GM20000 (cell line): ENCODE measurements at regions not wholly inside any gene's neighbourhood (a gene's known extent, or its start where the extent isn't known, plus 50 kb on each side); places are given as distances from the start of the nearest gene placed in this dataset.

Experiments used
- DNase-seq: peaks from one replicate; pipeline ENCODE4 v3.0.0; 2012; ENCODE audit warnings: low spot score
- TF ChIP-seq, protein P1 (sequence below): IDR thresholded peaks from 2 replicates; pipeline ENCODE4 v1.5.1; 2012; ENCODE audit warnings: mild to moderate bottlenecking, control low read depth; ENCODE audit errors: extremely low read depth, missing control alignments

DNA sequence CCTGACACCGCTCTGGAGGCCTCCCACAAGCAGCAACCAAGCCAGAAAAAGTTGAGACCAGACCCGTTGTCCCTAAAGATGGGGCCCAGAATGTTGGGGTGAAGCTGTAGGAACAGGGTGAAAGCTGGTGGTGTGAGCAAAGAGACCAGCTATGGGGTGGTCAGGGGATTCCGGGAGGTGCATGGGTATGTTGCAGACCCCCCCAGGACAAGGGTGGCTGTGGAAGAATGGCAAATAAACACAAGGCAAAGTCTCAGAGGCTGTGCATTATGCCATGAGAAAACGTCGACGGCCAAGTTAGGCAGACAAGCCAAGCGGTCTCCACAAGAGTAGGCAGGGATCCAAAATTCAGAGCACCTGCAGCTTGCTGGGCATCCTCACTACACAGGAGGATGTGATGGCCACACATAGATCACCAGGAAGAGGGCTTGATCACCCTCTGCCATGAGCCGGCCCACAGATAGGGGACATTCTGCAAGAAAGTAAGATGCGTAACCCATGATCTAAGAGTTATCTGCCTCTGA, 58.8 kb upstream of the KCNA1 start:
- no peak for DNase-seq
- TF ChIP-seq, protein P1, sequence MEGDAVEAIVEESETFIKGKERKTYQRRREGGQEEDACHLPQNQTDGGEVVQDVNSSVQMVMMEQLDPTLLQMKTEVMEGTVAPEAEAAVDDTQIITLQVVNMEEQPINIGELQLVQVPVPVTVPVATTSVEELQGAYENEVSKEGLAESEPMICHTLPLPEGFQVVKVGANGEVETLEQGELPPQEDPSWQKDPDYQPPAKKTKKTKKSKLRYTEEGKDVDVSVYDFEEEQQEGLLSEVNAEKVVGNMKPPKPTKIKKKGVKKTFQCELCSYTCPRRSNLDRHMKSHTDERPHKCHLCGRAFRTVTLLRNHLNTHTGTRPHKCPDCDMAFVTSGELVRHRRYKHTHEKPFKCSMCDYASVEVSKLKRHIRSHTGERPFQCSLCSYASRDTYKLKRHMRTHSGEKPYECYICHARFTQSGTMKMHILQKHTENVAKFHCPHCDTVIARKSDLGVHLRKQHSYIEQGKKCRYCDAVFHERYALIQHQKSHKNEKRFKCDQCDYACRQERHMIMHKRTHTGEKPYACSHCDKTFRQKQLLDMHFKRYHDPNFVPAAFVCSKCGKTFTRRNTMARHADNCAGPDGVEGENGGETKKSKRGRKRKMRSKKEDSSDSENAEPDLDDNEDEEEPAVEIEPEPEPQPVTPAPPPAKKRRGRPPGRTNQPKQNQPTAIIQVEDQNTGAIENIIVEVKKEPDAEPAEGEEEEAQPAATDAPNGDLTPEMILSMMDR: no peak

DNA sequence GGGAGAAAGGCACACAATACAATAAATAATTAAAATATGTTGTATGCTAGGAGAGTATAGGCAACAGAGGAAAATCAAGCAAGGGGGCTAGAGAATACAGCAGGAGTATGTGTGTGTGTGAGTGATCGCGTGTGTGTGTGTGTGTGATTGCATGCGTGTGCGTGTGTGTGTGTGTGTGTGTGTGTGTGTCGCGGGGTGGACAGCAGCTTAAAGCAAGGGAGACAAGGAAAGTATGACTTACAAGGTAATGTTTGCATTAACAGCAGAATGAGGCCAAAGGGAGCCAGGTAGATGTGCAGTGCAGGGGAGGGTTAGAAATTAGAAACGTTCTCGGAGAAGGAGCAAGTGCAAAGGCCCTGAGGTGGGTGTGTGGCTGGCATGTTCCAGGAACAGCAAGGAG, 57.4 kb upstream of the KCNA1 start:
- TF ChIP-seq, protein P1: no peak
- no peak for DNase-seq

DNA sequence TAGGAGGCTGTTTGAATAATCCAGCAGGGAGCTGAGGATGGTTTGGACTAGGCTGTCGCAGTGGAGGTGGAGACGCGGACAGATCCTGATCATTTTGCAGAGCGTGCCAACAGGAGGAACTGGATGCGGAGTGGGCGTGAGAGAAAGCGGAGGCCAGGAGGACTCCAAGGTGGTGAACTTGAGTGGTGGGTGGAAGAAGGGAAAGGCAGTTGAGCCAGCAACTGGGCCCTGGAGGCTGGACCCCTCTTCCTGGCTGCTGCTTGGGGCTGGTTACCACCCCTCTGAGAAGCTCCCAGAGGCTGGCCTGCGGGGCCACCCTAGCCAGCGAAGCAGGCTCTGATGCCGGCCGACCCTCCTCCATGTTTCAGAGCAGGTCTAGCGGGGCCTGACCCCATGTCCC, 56.8 kb upstream of the KCNA1 start:
- TF ChIP-seq, protein P1: no peak
- DNase-seq: no peak

DNA sequence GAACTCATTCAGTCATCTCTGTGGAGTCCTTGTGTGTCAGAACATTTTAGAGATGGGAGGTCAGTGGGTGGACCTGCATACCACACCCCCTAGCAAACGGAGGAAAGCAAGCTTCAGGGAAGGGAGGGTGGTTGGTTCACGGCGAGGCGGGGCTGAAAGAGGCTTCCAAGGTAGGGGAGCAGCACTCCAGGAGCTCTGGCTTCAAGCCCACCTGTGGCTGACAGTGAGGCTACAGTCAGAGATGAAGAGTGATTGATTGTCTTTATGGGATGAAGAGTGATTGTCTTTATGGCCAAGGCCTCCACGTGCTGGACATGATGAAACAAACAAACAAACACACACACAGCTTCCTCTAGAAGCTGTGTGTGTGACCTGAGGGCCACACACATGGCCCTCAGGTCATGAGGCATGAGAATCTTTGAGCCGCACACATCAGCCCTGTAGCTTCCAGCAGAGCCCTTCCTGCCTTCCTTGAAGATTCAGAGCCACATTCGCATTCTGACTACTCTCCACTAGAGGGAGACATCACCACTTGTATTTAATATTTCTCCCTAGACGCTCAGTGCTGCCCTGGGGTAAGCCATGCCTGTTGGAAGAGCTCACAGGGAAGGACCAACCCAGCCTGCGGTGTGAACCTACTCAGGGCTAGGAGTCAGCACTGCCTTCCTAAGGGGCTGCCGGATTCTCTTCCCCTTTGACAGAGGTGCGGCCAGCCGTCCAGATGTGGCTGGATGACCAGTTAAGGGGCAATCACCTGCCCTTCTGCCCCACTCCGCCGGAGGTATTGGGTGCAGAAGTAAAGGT, 54.4 kb upstream of the KCNA1 start:
- peak; percentile 66 for DNase-seq
- TF ChIP-seq, protein P1: peak; percentile 77

DNA sequence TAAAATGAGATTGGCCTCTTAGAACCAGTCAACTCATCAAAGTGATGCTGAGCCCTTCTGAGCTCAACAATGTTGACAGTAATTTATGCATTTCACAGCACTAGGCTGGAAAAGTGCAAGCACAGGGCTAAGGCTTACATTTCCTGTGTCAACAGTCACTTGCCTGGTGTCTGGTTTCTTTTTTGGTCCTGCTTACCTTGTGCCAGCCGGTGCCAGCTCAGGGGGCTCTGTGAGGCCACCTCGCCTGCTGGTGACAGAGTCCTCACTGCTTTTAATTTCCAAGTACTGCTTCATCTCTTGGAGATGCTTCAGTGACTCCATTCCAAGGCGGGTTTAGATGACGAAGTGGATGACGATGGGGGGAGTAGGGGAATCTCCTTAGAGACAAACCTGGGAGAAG, 53.1 kb upstream of the KCNA1 start:
- DNase-seq: no peak

GRCh38 chr12:4857472-4858291, 52.0 kb upstream of the KCNA1 start:
- TF ChIP-seq, protein P1: peak; percentile 81
- DNase-seq: peak; percentile 77

More for the DNA sequence above, 53.1 kb upstream of the KCNA1 start:
- TF ChIP-seq, protein P1: no peak

DNA sequence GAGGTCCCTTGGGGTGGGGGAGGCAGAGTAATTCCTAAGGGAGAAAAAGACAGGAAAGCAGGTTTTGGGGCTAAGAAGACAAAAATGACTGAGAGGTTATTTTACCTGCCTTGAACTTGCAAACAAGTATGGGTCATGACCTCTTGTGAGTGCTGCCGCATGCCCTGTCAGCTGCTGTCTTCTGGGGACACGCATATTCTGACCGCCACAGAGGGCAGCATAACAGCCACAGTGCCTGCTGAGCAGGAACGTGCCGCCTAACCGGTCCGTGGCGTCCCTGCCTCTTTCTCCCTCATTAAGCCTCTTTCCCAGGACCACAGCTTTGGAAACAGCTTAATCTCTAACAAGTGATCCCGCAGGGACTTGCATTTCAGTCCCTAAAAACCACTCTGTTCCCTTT, 51.3 kb upstream of the KCNA1 start:
- TF ChIP-seq, protein P1: no peak
- peak; percentile 21 for DNase-seq
